Endothelial cell of umbilical vein (primary cell): ENCODE measurements at regions not wholly inside any gene's neighbourhood (a gene's known extent, or its start where the extent isn't known, plus 50 kb on each side); places are given as distances from the start of the nearest gene placed in this dataset.

ENCODE experiments used
- BruUV-seq: library from RNA; stranded (reverse); fragments of 400-500 nt; replicated peaks from 2 replicates; lab custom pipeline; 2021; lab: Mats Ljungman, UMichigan
- CTCF ChIA-PET: fragments of 300-600, 350-600 bp; sonication (Branson Sonifier 250); formaldehyde crosslinking; loops from one replicate; lab custom pipeline; 2021; ENCODE audit warnings: antibody characterized with exemption, inconsistent platforms; lab: Charles Lee
- POLR2A ChIA-PET: fragments of 300-600, 350-600 bp; sonication (Branson Sonifier 250); formaldehyde crosslinking; loops from one replicate; lab custom pipeline; 2021; ENCODE audit warnings: antibody characterized with exemption, inconsistent platforms; lab: Charles Lee
- DNase-seq: peaks from one replicate; pipeline ENCODE4 v3.0.0-alpha.2; 2011; ENCODE audit warnings: low read depth, low spot score
- FAIRE-seq: peaks from 2 replicates; lab custom pipeline; 2011; peaks lifted over from hg19 to GRCh38; lab: Jason Lieb, UNC
- H2AFZ ChIP-seq: 2 replicates; pipeline ENCODE4 v1.6.0; 2012; ENCODE audit warnings: low read depth, low read length, control low read depth, inconsistent platforms
- H3K27ac ChIP-seq: 2 replicates; pipeline ENCODE4 v1.5.1; 2011; ENCODE audit warnings: low read depth, mild to moderate bottlenecking, control low read depth, low read length, moderate library complexity; ENCODE audit not compliant: insufficient read depth
- H3K27me3 ChIP-seq, 2 experiments: 2 replicates each; pipeline versions ENCODE4 v1.6.0 to v1.6.1; 2011; ENCODE audit warnings: low read length in 2 of 2, mixed read lengths in 1 of 2; ENCODE audit not compliant: control insufficient read depth in 2 of 2, insufficient read depth in 2 of 2
- H3K36me3 ChIP-seq, 2 experiments: 2 replicates in 1 of 2; 3 replicates in 1 of 2; pipeline ENCODE4 v1.5.1; 2011; ENCODE audit warnings: low read length in 2 of 2, mild to moderate bottlenecking in 1 of 2, moderate library complexity in 1 of 2; ENCODE audit not compliant: control insufficient read depth in 2 of 2, insufficient read depth in 2 of 2; ENCODE audit errors: extremely low read depth in 1 of 2
- H3K4me1 ChIP-seq: 3 replicates; pipeline ENCODE4 v1.5.1; 2011; ENCODE audit warnings: mild to moderate bottlenecking, low read length; ENCODE audit not compliant: control insufficient read depth, insufficient read depth; ENCODE audit errors: extremely low read depth
- H3K4me2 ChIP-seq: 2 replicates; pipeline ENCODE4 v1.6.1; 2011; ENCODE audit warnings: low read length, control low read depth, mixed read lengths; ENCODE audit not compliant: insufficient read depth
- H3K4me3 ChIP-seq, 3 experiments: fragments of 200-600 bp in 1 of 3; sonication (generic), shearing (Covaris generic) in 1 of 3; replicated peaks in 1 of 3; 2 replicates each; pipeline ENCODE4 v1.5.1; 2011 to 2016; ENCODE audit warnings: control low read depth in 3 of 3, low read length in 3 of 3, mild to moderate bottlenecking in 2 of 3, inconsistent platforms in 1 of 3, low read depth in 1 of 3, moderate library complexity in 1 of 3; ENCODE audit not compliant: insufficient read depth in 1 of 3
- H3K79me2 ChIP-seq: 2 replicates; pipeline ENCODE4 v1.6.0; 2012; ENCODE audit warnings: low read length, inconsistent platforms; ENCODE audit not compliant: control insufficient read depth, insufficient read depth
- H3K9ac ChIP-seq: replicated peaks from 2 replicates; pipeline ENCODE3; 2011; ENCODE audit warnings: low read length, control low read depth; ENCODE audit not compliant: insufficient read depth; ENCODE audit errors: extremely low read depth
- H3K9me1 ChIP-seq: replicated peaks from 3 replicates; pipeline ENCODE4 v1.6.0; 2011; ENCODE audit warnings: mild to moderate bottlenecking, low read length; ENCODE audit not compliant: control insufficient read depth, insufficient read depth; ENCODE audit errors: extremely low read depth
- H3K9me3 ChIP-seq: replicated peaks from 2 replicates; pipeline ENCODE4 v1.5.1; 2012; ENCODE audit warnings: low read length, inconsistent platforms; ENCODE audit not compliant: control insufficient read depth, insufficient read depth
- H4K20me1 ChIP-seq: replicated peaks from 2 replicates; pipeline ENCODE3; 2011; ENCODE audit warnings: mild to moderate bottlenecking, low read length; ENCODE audit not compliant: control insufficient read depth, insufficient read depth; ENCODE audit errors: extremely low read depth
- CTCF ChIP-seq, 2 donors: IDR thresholded peaks; 1 replicate in 1 of 2; 2 replicates in 1 of 2; pipeline ENCODE4 v1.5.1; 2011; ENCODE audit warnings: low read length in 2 of 2, mild to moderate bottlenecking in 2 of 2, moderate library complexity in 2 of 2, control low read depth in 1 of 2, inconsistent platforms in 1 of 2, low read depth in 1 of 2; ENCODE audit not compliant: insufficient read depth in 1 of 2; ENCODE audit errors: extremely low read depth in 1 of 2
- EZH2 ChIP-seq: IDR thresholded peaks from 2 replicates; pipeline ENCODE4 v1.6.1; 2012; ENCODE audit warnings: borderline replicate concordance, low read depth, mild to moderate bottlenecking, moderate library complexity, low read length, inconsistent platforms; ENCODE audit not compliant: severe bottlenecking
- FOS ChIP-seq: IDR thresholded peaks from 2 replicates; pipeline ENCODE4 v1.6.1; 2011; ENCODE audit warnings: mild to moderate bottlenecking, low read length, moderate library complexity, borderline replicate concordance; ENCODE audit not compliant: insufficient read depth
- GATA2 ChIP-seq: IDR thresholded peaks from 2 replicates; pipeline ENCODE4 v1.7.0; 2011; ENCODE audit warnings: low read depth, mild to moderate bottlenecking, moderate library complexity, mixed read lengths, low read length; ENCODE audit not compliant: insufficient read length, insufficient read depth
- JUN ChIP-seq: IDR thresholded peaks from 2 replicates; pipeline ENCODE4 v1.6.1; 2011; ENCODE audit warnings: borderline replicate concordance, low read depth; ENCODE audit not compliant: insufficient read length, insufficient read depth
- MYC ChIP-seq: IDR thresholded peaks from one replicate; pipeline ENCODE4 v1.6.1; 2011; ENCODE audit warnings: mild to moderate bottlenecking, low read depth, low read length
- POLR2A ChIP-seq: IDR thresholded peaks from 2 replicates; pipeline ENCODE4 v1.6.1; 2012; ENCODE audit warnings: low read depth, mild to moderate bottlenecking, control low read depth, low read length
- POLR2AphosphoS5 ChIP-seq: IDR thresholded peaks from 2 replicates; pipeline ENCODE4 v1.6.1; 2012; ENCODE audit warnings: low read depth, mild to moderate bottlenecking, control low read depth, low read length, moderate library complexity; ENCODE audit not compliant: insufficient read depth
- dilution Hi-C: fragments of 300-500 bp; cut with MboI; formaldehyde crosslinking; loops from one replicate; pipeline ENCODE4 v1.15.0; 2019; ENCODE audit warnings: low sequenced_read_pairs; ENCODE audit not compliant: extremely low pct_ligation_motif_present
- intact Hi-C: fragments of 100-400 bp; cut with micrococcal nuclease; formaldehyde crosslinking; loops from one replicate; pipeline ENCODE4 v1.10.0; 2022
- TF ChIP-seq, protein P1 (sequence below): IDR thresholded peaks from 2 replicates; pipeline ENCODE4 v1.6.1; 2011; ENCODE audit not compliant: insufficient read depth, insufficient read length

GRCh38 chr7:83842894-83843293 lies 194.0 kb upstream of the SEMA3E start:
- Histone ChIP-seq H3K79me2 (no peaks in the 10 kb centered on the region), H2AFZ (no peak overlapping the region), H3K4me2 (no peak overlapping the region), H3K4me1 (peaks cover 7% of the 10 kb centered on the region), H3K4me3 (no peak overlapping the region), H3K9me1 (no peaks in the 10 kb centered on the region), H3K36me3 (no peaks in the 10 kb centered on the region), H3K27ac (no peak overlapping the region), H3K9ac (no peak overlapping the region), H4K20me1 (no peaks in the 10 kb centered on the region), H3K9me3 (no peaks in the 10 kb centered on the region), H3K27me3 (peaks cover 0 to 2% of the 10 kb centered on the region in 2 experiments)
- FAIRE-seq (no peak), DNase-seq (no peak)
- BruUV-seq, result no TSS peak
- POLR2A ChIA-PET, result no interaction called here
- TF ChIP-seq GATA2 (no peak), EZH2 (no peak), MYC (no peak), FOS (no peak), POLR2AphosphoS5 (no peak), JUN (no peak), POLR2A (no peak), CTCF (IDR thresholded peaks at IDR 0.05; ENCODE audit: extremely low read depth in 1 of 2, insufficient read depth in 1 of 2, low read depth in 1 of 2, low read length in 2 of 2) (no peak)
- TF ChIP-seq, protein P1, sequence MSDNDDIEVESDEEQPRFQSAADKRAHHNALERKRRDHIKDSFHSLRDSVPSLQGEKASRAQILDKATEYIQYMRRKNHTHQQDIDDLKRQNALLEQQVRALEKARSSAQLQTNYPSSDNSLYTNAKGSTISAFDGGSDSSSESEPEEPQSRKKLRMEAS, result no peak
- intact Hi-C loops, result no loop called here
- CTCF ChIA-PET, result no interaction called here
- dilution Hi-C loops, result no loop called here
